ENCODE measurements at regions not wholly inside any gene's neighbourhood (a gene's known extent, or its start where the extent isn't known, plus 50 kb on each side); places are given as distances from the start of the nearest gene placed in this dataset.

GRCh38 chr9:91086657-91087461, 274.9 kb downstream of the AUH start:
- no peak for TF ChIP-seq CTCF (IDR thresholded peaks at IDR 0.05; ENCODE audit: extremely low read depth in 1 of 2, insufficient read depth in 1 of 2, low read depth in 1 of 2, low read length in 2 of 2)
- TF ChIP-seq, protein P1, sequence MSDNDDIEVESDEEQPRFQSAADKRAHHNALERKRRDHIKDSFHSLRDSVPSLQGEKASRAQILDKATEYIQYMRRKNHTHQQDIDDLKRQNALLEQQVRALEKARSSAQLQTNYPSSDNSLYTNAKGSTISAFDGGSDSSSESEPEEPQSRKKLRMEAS (IDR thresholded peaks at IDR 0.05; ENCODE audit: insufficient read depth, insufficient read length): no peak
- TF ChIP-seq POLR2A (IDR thresholded peaks at IDR 0.05; ENCODE audit: low read depth, low read length): no peak
